ENCODE measurements at regions not wholly inside any gene's neighbourhood (a gene's known extent, or its start where the extent isn't known, plus 50 kb on each side); places are given as distances from the start of the nearest gene placed in this dataset.
"Not testable (repeated sequence)": the region's sequence is repeated elsewhere in the genome, so short reads cannot be mapped to it uniquely, and the experiment has no call there.

DNA sequence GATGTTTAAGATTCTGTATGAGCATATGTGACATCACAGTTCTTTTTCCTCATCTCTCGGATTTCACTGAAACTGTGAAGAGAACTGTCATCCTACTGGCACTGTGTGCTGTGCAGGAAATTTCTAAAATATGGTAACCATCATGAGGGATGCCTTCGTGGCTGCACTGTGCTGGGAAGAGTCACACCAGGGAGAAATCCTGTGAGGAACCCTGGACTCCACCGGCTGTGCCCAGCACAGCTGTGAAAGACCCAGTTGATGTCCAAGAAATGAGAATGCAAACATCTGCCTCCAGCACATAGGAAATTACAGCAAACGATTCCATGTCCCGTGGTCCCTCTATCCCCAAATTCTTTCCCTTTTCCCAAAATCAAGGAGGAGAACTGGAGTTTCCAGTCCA, 475.4 kb downstream of the GOLGA6L6 start:
- not testable (repeated sequence) for DNase-seq (ENCODE audit: low read depth); H3K4me3 ChIP-seq (ENCODE audit: low read depth, low read length); H3K27me3 ChIP-seq (ENCODE audit: control insufficient read depth, insufficient read depth, low read length); H3K36me3 ChIP-seq (ENCODE audit: control insufficient read depth, insufficient read depth, low read length)

DNA sequence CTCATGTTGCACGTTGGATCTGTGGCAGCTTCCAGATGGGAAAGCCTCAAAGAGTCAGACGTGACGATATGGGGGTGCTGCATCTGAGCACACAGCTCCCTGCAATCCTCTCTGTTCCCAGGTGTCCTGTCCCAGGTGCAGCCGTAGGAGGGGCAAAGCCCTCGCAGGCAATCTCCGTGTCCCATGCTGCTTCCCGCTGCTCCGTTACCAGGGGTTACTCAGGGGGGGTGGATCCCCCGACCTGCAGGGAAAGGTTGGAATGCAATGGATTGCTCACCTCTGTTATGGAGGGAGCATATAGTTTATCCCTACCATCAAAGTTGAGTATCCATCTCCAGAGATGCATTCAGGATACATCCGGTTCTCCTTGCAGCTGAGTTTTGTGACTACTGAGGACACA, 476.1 kb downstream of the GOLGA6L6 start:
- DNase-seq (ENCODE audit: low read depth); H3K4me3 ChIP-seq (ENCODE audit: low read depth, low read length): not testable (repeated sequence)

GRCh38 chr15:20063167-20063566, 478.4 kb downstream of the GOLGA6L6 start:
- not testable (repeated sequence) for DNase-seq (ENCODE audit: low read depth); H3K27me3 ChIP-seq (ENCODE audit: control insufficient read depth, insufficient read depth, low read length); H3K4me3 ChIP-seq (ENCODE audit: low read depth, low read length); H3K36me3 ChIP-seq (ENCODE audit: control insufficient read depth, insufficient read depth, low read length)

More for the DNA sequence above, 476.1 kb downstream of the GOLGA6L6 start:
- not testable (repeated sequence) for H3K36me3 ChIP-seq (ENCODE audit: control insufficient read depth, insufficient read depth, low read length); H3K27me3 ChIP-seq (ENCODE audit: control insufficient read depth, insufficient read depth, low read length)

DNA sequence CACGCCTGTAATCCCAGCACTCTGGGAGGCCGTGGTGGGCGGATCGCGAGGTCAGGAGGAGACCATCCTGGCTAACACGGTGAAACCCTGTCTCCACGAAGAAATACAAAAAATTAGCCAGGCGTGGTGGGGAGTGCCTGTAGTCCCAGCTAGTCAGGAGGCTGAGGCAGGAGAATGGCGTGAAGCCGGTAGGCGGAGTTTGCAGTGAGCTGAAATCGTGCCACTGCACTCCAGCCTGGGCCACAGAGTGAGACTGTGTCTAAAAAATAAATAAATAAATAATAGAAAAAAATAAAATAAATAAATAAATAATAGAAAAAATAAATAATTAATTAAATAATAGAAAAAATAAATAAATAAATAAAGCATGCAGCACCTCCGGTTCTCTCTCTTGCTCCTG, 480.8 kb downstream of the GOLGA6L6 start:
- not testable (repeated sequence) for DNase-seq (ENCODE audit: low read depth); H3K27me3 ChIP-seq (ENCODE audit: control insufficient read depth, insufficient read depth, low read length); H3K4me3 ChIP-seq (ENCODE audit: low read depth, low read length); H3K36me3 ChIP-seq (ENCODE audit: control insufficient read depth, insufficient read depth, low read length)

DNA sequence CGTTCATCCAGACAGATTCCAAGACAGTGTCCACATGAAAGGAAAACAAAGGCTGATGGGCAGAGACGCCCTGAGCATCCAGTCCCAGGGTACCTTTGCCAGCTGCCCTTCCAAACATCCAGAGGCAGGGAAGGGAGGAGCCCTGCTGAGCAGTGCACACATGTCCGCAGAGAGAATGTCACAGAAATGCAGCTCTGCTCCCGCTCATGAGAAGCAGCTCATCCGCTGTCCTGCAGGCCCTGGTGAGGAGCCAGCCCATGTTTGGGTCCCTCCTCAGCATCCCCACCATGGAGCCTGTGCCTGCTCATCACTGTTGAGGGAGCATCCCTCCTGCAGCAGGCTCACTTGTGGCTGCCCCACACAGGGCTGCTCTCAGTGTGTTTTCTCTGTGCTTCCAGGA, 484.7 kb downstream of the GOLGA6L6 start:
- not testable (repeated sequence) for DNase-seq (ENCODE audit: low read depth); H3K36me3 ChIP-seq (ENCODE audit: control insufficient read depth, insufficient read depth, low read length); H3K4me3 ChIP-seq (ENCODE audit: low read depth, low read length); H3K27me3 ChIP-seq (ENCODE audit: control insufficient read depth, insufficient read depth, low read length)

DNA sequence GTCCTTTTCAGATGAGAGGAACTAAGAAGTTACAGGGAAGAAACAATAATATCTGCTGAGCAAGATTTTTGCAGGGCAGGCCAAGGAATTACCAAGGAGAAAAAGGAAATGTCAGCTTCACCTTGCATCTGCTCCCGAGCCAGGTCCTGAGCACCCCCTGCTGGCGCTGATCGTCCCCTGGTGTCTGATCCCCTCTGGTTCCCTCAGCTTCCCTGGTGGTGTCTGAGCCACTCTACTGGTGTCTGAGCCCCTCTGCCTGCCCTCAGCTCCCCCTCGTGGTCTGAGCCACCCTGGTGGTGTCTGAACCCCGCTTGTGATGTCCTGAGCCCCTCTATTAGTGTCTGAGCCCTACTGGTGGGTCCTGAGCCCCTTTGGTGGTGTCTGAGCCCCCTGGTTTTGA, 485.7 kb downstream of the GOLGA6L6 start:
- H3K36me3 ChIP-seq (ENCODE audit: control insufficient read depth, insufficient read depth, low read length); DNase-seq (ENCODE audit: low read depth); H3K4me3 ChIP-seq (ENCODE audit: low read depth, low read length); H3K27me3 ChIP-seq (ENCODE audit: control insufficient read depth, insufficient read depth, low read length): not testable (repeated sequence)

DNA sequence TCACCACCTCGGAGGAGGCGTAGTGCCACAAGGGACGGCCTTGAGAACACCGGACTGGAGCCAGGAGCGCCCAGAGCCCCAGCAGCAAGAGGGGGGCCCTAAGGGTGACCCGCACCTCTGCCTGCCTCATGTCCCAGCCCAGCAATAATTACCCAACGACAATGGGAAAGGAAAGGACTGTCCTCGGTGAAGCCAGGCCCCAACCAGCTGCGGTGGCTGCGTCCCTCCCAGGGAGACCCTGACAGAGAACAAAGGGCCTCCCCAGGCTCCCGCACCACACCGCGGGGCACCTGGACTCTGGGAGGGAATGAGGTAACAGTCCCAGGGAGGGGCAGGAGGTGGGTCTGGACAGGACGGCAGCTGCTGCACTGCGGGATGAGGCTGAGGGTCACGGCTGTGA, 493.4 kb downstream of the GOLGA6L6 start:
- not testable (repeated sequence) for DNase-seq (ENCODE audit: low read depth); H3K36me3 ChIP-seq (ENCODE audit: control insufficient read depth, insufficient read depth, low read length); H3K4me3 ChIP-seq (ENCODE audit: low read depth, low read length); H3K27me3 ChIP-seq (ENCODE audit: control insufficient read depth, insufficient read depth, low read length)

- not testable (repeated sequence) for DNase-seq (ENCODE audit: low read depth); H3K27me3 ChIP-seq (ENCODE audit: control insufficient read depth, insufficient read depth, low read length); H3K4me3 ChIP-seq (ENCODE audit: low read depth, low read length); H3K36me3 ChIP-seq (ENCODE audit: control insufficient read depth, insufficient read depth, low read length)
Measured at GRCh38 chr15:20045165-20045564, 496.4 kb downstream of the GOLGA6L6 start.

- H3K36me3 ChIP-seq (ENCODE audit: control insufficient read depth, insufficient read depth, low read length); DNase-seq (ENCODE audit: low read depth); H3K4me3 ChIP-seq (ENCODE audit: low read depth, low read length); H3K27me3 ChIP-seq (ENCODE audit: control insufficient read depth, insufficient read depth, low read length): not testable (repeated sequence)
Measured at GRCh38 chr15:20040691-20041090, 500.9 kb downstream of the GOLGA6L6 start.

- not testable (repeated sequence) for DNase-seq (ENCODE audit: low read depth); H3K36me3 ChIP-seq (ENCODE audit: control insufficient read depth, insufficient read depth, low read length); H3K4me3 ChIP-seq (ENCODE audit: low read depth, low read length); H3K27me3 ChIP-seq (ENCODE audit: control insufficient read depth, insufficient read depth, low read length)
Measured at GRCh38 chr15:20025040-20025439, 516.6 kb downstream of the GOLGA6L6 start.

- not testable (repeated sequence) for H3K27me3 ChIP-seq (ENCODE audit: control insufficient read depth, insufficient read depth, low read length); H3K36me3 ChIP-seq (ENCODE audit: control insufficient read depth, insufficient read depth, low read length); H3K4me3 ChIP-seq (ENCODE audit: low read depth, low read length); DNase-seq (ENCODE audit: low read depth)
Measured at GRCh38 chr15:20022349-20022748, 519.3 kb downstream of the GOLGA6L6 start.

DNA sequence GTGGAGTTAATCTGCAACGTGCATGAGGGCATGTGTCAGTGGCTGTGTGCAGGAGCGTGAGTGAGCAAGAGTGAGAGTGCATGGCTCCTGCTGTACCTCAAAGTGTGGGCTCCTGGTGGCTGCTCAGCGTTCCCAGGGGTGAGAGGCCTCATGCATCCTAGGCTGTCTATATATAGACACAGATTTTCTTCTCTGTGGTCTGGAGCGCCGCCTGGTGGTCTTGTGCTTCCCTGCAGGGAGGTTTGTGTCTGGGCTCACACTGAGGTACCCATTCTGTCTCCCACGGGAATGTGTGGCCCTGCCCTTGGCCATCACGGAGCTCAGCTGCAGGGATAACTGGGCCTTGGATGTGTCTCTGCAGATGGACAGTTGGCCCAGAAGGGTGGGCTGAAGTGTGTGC, 520.2 kb downstream of the GOLGA6L6 start:
- DNase-seq (ENCODE audit: low read depth); H3K36me3 ChIP-seq (ENCODE audit: control insufficient read depth, insufficient read depth, low read length); H3K27me3 ChIP-seq (ENCODE audit: control insufficient read depth, insufficient read depth, low read length); H3K4me3 ChIP-seq (ENCODE audit: low read depth, low read length): not testable (repeated sequence)

GRCh38 chr15:20020588-20020987, 521.0 kb downstream of the GOLGA6L6 start:
- DNase-seq (ENCODE audit: low read depth); H3K27me3 ChIP-seq (ENCODE audit: control insufficient read depth, insufficient read depth, low read length); H3K36me3 ChIP-seq (ENCODE audit: control insufficient read depth, insufficient read depth, low read length); H3K4me3 ChIP-seq (ENCODE audit: low read depth, low read length): not testable (repeated sequence)

GRCh38 chr15:20019758-20020157, 521.8 kb downstream of the GOLGA6L6 start:
- H3K4me3 ChIP-seq (ENCODE audit: low read depth, low read length); DNase-seq (ENCODE audit: low read depth); H3K27me3 ChIP-seq (ENCODE audit: control insufficient read depth, insufficient read depth, low read length); H3K36me3 ChIP-seq (ENCODE audit: control insufficient read depth, insufficient read depth, low read length): not testable (repeated sequence)

DNA sequence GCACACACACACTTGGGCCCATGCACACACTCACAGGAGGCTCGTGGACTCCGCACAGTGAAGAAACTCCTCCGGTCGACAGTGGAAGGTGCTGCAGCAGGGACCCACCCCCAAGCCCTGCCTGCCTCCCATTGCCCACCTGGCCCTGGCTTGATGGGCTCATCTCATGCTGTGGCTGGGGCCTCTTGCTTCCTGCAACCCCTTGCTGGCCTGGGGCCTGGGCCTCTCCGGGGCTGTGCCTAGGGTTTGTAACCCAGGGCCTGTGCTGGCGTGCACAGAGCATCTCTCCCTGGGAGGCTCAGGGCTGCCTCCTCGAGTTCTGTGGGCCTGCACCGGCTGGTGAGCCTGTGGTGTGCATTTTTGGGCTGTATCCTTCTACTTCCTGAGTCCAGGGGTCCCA, 524.0 kb downstream of the GOLGA6L6 start:
- not testable (repeated sequence) for H3K4me3 ChIP-seq (ENCODE audit: low read depth, low read length); H3K36me3 ChIP-seq (ENCODE audit: control insufficient read depth, insufficient read depth, low read length); H3K27me3 ChIP-seq (ENCODE audit: control insufficient read depth, insufficient read depth, low read length); DNase-seq (ENCODE audit: low read depth)

DNA sequence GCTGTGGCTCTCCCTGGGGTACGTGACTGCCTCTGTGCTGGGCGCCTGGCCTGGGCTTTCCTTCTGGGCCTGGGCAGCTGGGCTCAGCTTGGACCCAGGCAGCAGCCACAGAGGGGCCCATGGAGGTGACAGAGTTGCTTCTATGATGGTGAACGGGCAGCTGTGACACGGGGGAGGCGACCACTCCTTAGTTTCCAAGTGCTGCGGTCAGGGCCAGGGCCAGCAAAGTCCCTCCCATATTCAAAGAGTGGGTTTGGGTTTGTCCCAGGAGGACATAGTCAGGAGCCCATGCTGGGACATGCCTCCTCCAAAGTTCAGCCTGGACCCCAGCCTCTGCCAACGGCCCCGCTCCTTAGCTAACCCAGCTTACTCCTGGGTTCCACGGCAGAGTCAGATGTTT, 524.7 kb downstream of the GOLGA6L6 start:
- DNase-seq (ENCODE audit: low read depth); H3K4me3 ChIP-seq (ENCODE audit: low read depth, low read length); H3K27me3 ChIP-seq (ENCODE audit: control insufficient read depth, insufficient read depth, low read length); H3K36me3 ChIP-seq (ENCODE audit: control insufficient read depth, insufficient read depth, low read length): not testable (repeated sequence)
